Effector memory CD4-positive, alpha-beta T cell (primary cell): ENCODE measurements at regions not wholly inside any gene's neighbourhood (a gene's known extent, or its start where the extent isn't known, plus 50 kb on each side); places are given as distances from the start of the nearest gene placed in this dataset.
"Not testable (repeated sequence)": the region's sequence is repeated elsewhere in the genome, so short reads cannot be mapped to it uniquely, and the experiment has no call there.

Source experiments
- DNase-seq, 3 donors: peaks; one replicate each; pipeline ENCODE4 v3.0.0-alpha.2; 2020
- H3K27ac ChIP-seq: 2 replicates; pipeline ENCODE4 v1.7.0; 2013; ENCODE audit warnings: mild to moderate bottlenecking, low read length, moderate library complexity; ENCODE audit not compliant: insufficient read depth, poor library complexity, severe bottlenecking
- H3K27me3 ChIP-seq: replicated peaks from 2 replicates; pipeline ENCODE4 v1.7.0; 2013; ENCODE audit warnings: mild to moderate bottlenecking, low read length; ENCODE audit not compliant: insufficient read depth, control insufficient read depth, poor library complexity, severe bottlenecking
- H3K36me3 ChIP-seq: 2 replicates; pipeline ENCODE4 v1.7.0; 2013; ENCODE audit warnings: mild to moderate bottlenecking, low read length, moderate library complexity; ENCODE audit not compliant: control insufficient read depth, insufficient read depth
- H3K4me1 ChIP-seq: 2 replicates; pipeline ENCODE4 v1.7.0; 2013; ENCODE audit warnings: low read length, mild to moderate bottlenecking; ENCODE audit not compliant: control insufficient read depth, insufficient read depth, poor library complexity, severe bottlenecking
- H3K4me3 ChIP-seq: 2 replicates; pipeline ENCODE4 v1.7.0; 2013; ENCODE audit warnings: low read length, low read depth, mild to moderate bottlenecking; ENCODE audit not compliant: insufficient read depth, poor library complexity, severe bottlenecking
- H3K9me3 ChIP-seq: 2 replicates; pipeline ENCODE4 v1.7.0; 2013; ENCODE audit warnings: mild to moderate bottlenecking, low read length, moderate library complexity; ENCODE audit not compliant: control insufficient read depth

GRCh38 chr11:38130514-38130913 lies 1532.5 kb upstream of the RAG2 start:
- H3K27ac ChIP-seq: no peak overlapping the region
- no peaks in the 10 kb centered on the region for H3K36me3 ChIP-seq
- H3K9me3 ChIP-seq: no peaks in the 10 kb centered on the region
- no peaks in the 10 kb centered on the region for H3K4me1 ChIP-seq
- no peak for DNase-seq
- H3K4me3 ChIP-seq: no peak overlapping the region
- no peaks in the 10 kb centered on the region for H3K27me3 ChIP-seq

GRCh38 chr11:38123673-38124072 lies 1525.6 kb upstream of the RAG2 start:
- DNase-seq: no peak
- H3K4me1 ChIP-seq: no peaks in the 10 kb centered on the region
- H3K27ac ChIP-seq: no peak overlapping the region
- no peaks in the 10 kb centered on the region for H3K27me3 ChIP-seq
- no peak overlapping the region for H3K4me3 ChIP-seq
- H3K9me3 ChIP-seq: no peaks in the 10 kb centered on the region
- H3K36me3 ChIP-seq: no peaks in the 10 kb centered on the region

- H3K36me3 ChIP-seq, H3K27ac ChIP-seq, H3K4me1 ChIP-seq, H3K9me3 ChIP-seq, H3K27me3 ChIP-seq, H3K4me3 ChIP-seq, DNase-seq: not testable (repeated sequence)
These were observed 1518.6 kb upstream of the RAG2 start for GRCh38 chr11:38116616-38117015.

- H3K4me3 ChIP-seq, H3K9me3 ChIP-seq, H3K27me3 ChIP-seq, H3K4me1 ChIP-seq, DNase-seq, H3K36me3 ChIP-seq, H3K27ac ChIP-seq: not testable (repeated sequence)
These were observed 1517.3 kb upstream of the RAG2 start for GRCh38 chr11:38115381-38115780.

GRCh38 chr11:38100836-38101462 lies 1502.9 kb upstream of the RAG2 start:
- no peaks in the 10 kb centered on the region for H3K4me1 ChIP-seq

DNA sequence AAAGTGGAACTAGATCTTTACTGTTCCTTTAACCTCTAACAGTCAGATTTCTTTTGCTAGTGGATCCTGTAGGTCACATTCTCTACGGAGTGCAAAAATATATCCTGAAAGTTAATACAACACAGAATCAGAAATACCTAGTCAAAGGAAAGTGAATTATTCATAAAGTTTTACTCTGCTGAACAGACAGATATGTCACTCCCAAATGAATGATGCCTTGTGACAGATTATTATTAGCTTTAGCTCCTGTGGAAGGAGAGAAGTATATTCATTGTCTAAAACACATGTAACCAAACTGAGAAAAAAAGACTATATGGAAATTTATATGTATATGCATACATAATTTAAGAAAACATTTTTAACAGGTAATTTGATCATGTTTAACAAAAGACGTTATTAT lies 1497.2 kb upstream of the RAG2 start:
- Histone ChIP-seq H3K4me3 (no peak overlapping the region), H3K9me3 (no peaks in the 10 kb centered on the region)
- no peak for DNase-seq

More at GRCh38 chr11:38100836-38101462, 1502.9 kb upstream of the RAG2 start:
- no peak overlapping the region for H3K4me3 ChIP-seq
- no peak for DNase-seq
- H3K27me3 ChIP-seq: no peaks in the 10 kb centered on the region
- H3K27ac ChIP-seq: no peak overlapping the region
- H3K36me3 ChIP-seq: no peaks in the 10 kb centered on the region
- no peaks in the 10 kb centered on the region for H3K9me3 ChIP-seq

GRCh38 chr11:38089726-38090125 lies 1491.7 kb upstream of the RAG2 start:
- Histone ChIP-seq H3K27ac (no peak overlapping the region), H3K9me3 (no peaks in the 10 kb centered on the region), H3K27me3 (no peaks in the 10 kb centered on the region), H3K36me3 (no peaks in the 10 kb centered on the region), H3K4me1 (no peaks in the 10 kb centered on the region), H3K4me3 (no peak overlapping the region)
- DNase-seq: no peak

More for the DNA sequence above, 1497.2 kb upstream of the RAG2 start:
- no peaks in the 10 kb centered on the region for H3K27me3 ChIP-seq
- H3K4me1 ChIP-seq: no peaks in the 10 kb centered on the region
- no peaks in the 10 kb centered on the region for H3K36me3 ChIP-seq
- H3K27ac ChIP-seq: no peak overlapping the region

GRCh38 chr11:38060920-38061319 lies 1462.9 kb upstream of the RAG2 start:
- no peak for DNase-seq
- H3K27ac ChIP-seq: no peak overlapping the region
- no peaks in the 10 kb centered on the region for H3K36me3 ChIP-seq
- H3K9me3 ChIP-seq: peaks cover 5% of the 10 kb centered on the region
- H3K4me1 ChIP-seq: no peaks in the 10 kb centered on the region
- no peaks in the 10 kb centered on the region for H3K27me3 ChIP-seq
- no peak overlapping the region for H3K4me3 ChIP-seq

GRCh38 chr11:38060136-38060535 lies 1462.1 kb upstream of the RAG2 start:
- Histone ChIP-seq H3K9me3 (peaks cover 5% of the 10 kb centered on the region), H3K4me1 (no peaks in the 10 kb centered on the region), H3K36me3 (no peaks in the 10 kb centered on the region), H3K27me3 (no peaks in the 10 kb centered on the region), H3K4me3 (no peak overlapping the region), H3K27ac (no peak overlapping the region)
- DNase-seq: no peak

DNA sequence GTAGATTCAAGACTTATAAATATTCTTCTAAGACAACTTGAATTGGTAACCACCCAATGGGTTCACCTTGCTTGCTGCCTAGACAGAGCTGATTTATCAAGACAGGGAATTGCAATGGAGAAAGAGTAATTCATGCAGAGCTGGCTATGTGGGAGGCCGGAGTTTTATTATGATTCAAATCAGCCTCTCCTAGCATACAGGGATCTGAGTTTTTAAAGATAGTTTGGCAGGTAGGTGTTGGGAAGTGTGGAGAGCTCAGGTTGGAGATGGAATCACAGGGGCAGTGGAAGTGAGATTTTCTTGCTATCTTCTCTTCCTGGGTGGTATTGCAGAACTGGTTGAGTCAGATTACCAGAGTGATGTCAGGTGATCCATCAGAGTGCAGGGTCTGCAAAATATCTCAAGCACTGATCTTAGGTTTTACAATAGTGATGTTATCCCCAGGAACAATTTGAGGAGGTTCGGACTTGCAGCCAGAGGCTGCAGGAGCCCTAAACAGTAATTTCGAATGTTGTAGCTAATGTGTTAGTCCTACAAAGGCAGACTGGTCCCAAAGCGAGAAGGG lies 1448.6 kb upstream of the RAG2 start:
- H3K4me1 ChIP-seq: no peaks in the 10 kb centered on the region

More for the DNA sequence above, 1448.6 kb upstream of the RAG2 start:
- H3K4me3 ChIP-seq: no peak overlapping the region
- DNase-seq: no peak
- no peaks in the 10 kb centered on the region for H3K27me3 ChIP-seq
- no peaks in the 10 kb centered on the region for H3K9me3 ChIP-seq
- no peak overlapping the region for H3K27ac ChIP-seq
- H3K36me3 ChIP-seq: no peaks in the 10 kb centered on the region
